ENCODE measurements at regions not wholly inside any gene's neighbourhood (a gene's known extent, or its start where the extent isn't known, plus 50 kb on each side); places are given as distances from the start of the nearest gene placed in this dataset.

- no peak for TF ChIP-seq CTCF (IDR thresholded peaks at IDR 0.05)
- no peak for TF ChIP-seq ZFX (IDR thresholded peaks at IDR 0.05; ENCODE audit: borderline replicate concordance)
- H3K27ac ChIP-seq, result no peak overlapping the region
These were observed 875.3 kb upstream of the SLITRK5 start for GRCh38 chr13:86795858-86796257.

- no peak overlapping the region for H3K27ac ChIP-seq
- TF ChIP-seq ZFX (IDR thresholded peaks at IDR 0.05; ENCODE audit: borderline replicate concordance) (no peak), CTCF (IDR thresholded peaks at IDR 0.05) (no peak)
These were observed 860.8 kb upstream of the SLITRK5 start for GRCh38 chr13:86810361-86810760.

GRCh38 chr13:86813198-86813597 is 858.0 kb upstream of the SLITRK5 start:
- no peak overlapping the region for H3K27ac ChIP-seq
- TF ChIP-seq CTCF (IDR thresholded peaks at IDR 0.05), result no peak
- TF ChIP-seq ZFX (IDR thresholded peaks at IDR 0.05; ENCODE audit: borderline replicate concordance), result no peak

GRCh38 chr13:86825410-86825809 is 845.8 kb upstream of the SLITRK5 start:
- H3K27ac ChIP-seq, result no peak overlapping the region
- TF ChIP-seq ZFX (IDR thresholded peaks at IDR 0.05; ENCODE audit: borderline replicate concordance) (no peak), CTCF (IDR thresholded peaks at IDR 0.05) (no peak)

GRCh38 chr13:86826232-86826631 is 844.9 kb upstream of the SLITRK5 start:
- TF ChIP-seq ZFX (IDR thresholded peaks at IDR 0.05; ENCODE audit: borderline replicate concordance) (no peak), CTCF (IDR thresholded peaks at IDR 0.05) (no peak)
- no peak overlapping the region for H3K27ac ChIP-seq

- H3K27ac ChIP-seq, result no peak overlapping the region
- no peak for TF ChIP-seq CTCF (IDR thresholded peaks at IDR 0.05)
These were observed 841.1 kb upstream of the SLITRK5 start for GRCh38 chr13:86830046-86830445.

- H3K27ac ChIP-seq, result no peak overlapping the region
- TF ChIP-seq ZFX (IDR thresholded peaks at IDR 0.05; ENCODE audit: borderline replicate concordance), result no peak
- TF ChIP-seq CTCF (IDR thresholded peaks at IDR 0.05), result no peak
These were observed 840.1 kb upstream of the SLITRK5 start for GRCh38 chr13:86831084-86831483.

Data from 22Rv1 (cell line).